ENCODE measurements at regions not wholly inside any gene's neighbourhood (a gene's known extent, or its start where the extent isn't known, plus 50 kb on each side); places are given as distances from the start of the nearest gene placed in this dataset.

DNA sequence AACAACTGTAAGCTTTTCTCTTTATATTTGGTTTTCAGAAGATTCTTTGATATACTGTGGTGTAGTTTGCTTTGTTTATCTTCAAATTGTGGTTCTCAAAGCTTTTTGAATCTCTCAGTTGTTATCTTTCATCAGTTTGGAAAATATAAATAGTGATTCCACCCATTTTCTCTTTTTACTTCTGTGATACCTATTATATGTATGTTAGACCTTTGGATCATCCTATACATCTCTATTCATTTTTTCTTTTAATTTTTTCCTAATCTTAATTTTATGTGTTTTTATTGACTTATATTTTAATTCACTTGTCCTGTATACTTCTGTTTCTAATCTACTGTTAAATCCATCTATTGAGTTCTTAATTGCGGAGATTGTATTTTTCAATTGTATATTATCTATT, 160.7 kb upstream of the COL8A1 start:
- TF ChIP-seq, protein P1, sequence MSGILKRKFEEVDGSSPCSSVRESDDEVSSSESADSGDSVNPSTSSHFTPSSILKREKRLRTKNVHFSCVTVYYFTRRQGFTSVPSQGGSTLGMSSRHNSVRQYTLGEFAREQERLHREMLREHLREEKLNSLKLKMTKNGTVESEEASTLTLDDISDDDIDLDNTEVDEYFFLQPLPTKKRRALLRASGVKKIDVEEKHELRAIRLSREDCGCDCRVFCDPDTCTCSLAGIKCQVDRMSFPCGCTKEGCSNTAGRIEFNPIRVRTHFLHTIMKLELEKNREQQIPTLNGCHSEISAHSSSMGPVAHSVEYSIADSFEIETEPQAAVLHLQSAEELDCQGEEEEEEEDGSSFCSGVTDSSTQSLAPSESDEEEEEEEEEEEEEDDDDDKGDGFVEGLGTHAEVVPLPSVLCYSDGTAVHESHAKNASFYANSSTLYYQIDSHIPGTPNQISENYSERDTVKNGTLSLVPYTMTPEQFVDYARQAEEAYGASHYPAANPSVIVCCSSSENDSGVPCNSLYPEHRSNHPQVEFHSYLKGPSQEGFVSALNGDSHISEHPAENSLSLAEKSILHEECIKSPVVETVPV (CRISPR knock-in tag; IDR thresholded peaks at IDR 0.05) = no peak
- no peak for TF ChIP-seq ISL1 (CRISPR knock-in tag; IDR thresholded peaks at IDR 0.05)
- TF ChIP-seq ESRRG (CRISPR knock-in tag; IDR thresholded peaks at IDR 0.05) = no peak
- TF ChIP-seq GLIS3 (CRISPR knock-in tag; IDR thresholded peaks at IDR 0.05) = no peak
- no peak for TF ChIP-seq OSR1 (CRISPR knock-in tag; IDR thresholded peaks at IDR 0.05)
- TF ChIP-seq ZC3H10 (CRISPR knock-in tag; IDR thresholded peaks at IDR 0.05) = no peak
- TF ChIP-seq ARNTL (CRISPR knock-in tag; IDR thresholded peaks at IDR 0.05; ENCODE audit: borderline replicate concordance, low read depth) = no peak
- TF ChIP-seq ZNF8 (CRISPR knock-in tag; IDR thresholded peaks at IDR 0.05) = no peak
- TF ChIP-seq ZNF70 (CRISPR knock-in tag; IDR thresholded peaks at IDR 0.05) = no peak
- TF ChIP-seq ZFP30 (CRISPR knock-in tag; IDR thresholded peaks at IDR 0.05) = no peak
- no peak for TF ChIP-seq CSDC2 (CRISPR knock-in tag; IDR thresholded peaks at IDR 0.05)

Data from SK-N-SH treated with all-trans-retinoic acid at 6 μM for 48 hours (cell line).